Activated naive CD4-positive, alpha-beta T cell treated with anti-CD3 and anti-CD28 coated beads, Interleukin-2, amount 10 ng/mL, durations not matched to agents 7 days and 5 days (primary cell): ENCODE measurements at regions not wholly inside any gene's neighbourhood (a gene's known extent, or its start where the extent isn't known, plus 50 kb on each side); places are given as distances from the start of the nearest gene placed in this dataset.
"Not testable (repeated sequence)": the region's sequence is repeated elsewhere in the genome, so short reads cannot be mapped to it uniquely, and the experiment has no call there.

Experiments used
- CTCF ChIA-PET: fragments of 350-600 bp; sonication (Branson Sonifier 250); formaldehyde crosslinking; loops from one replicate; lab custom pipeline; 2021; ENCODE audit warnings: antibody characterized with exemption; lab: Charles Lee
- DNase-seq: peaks from one replicate; pipeline ENCODE4 v3.0.0-alpha.2; 2020
- H3K27ac Mint-ChIP-seq: one replicate; pipeline ENCODE4 v1.8.0; 2021; ENCODE audit warnings: mild to moderate bottlenecking, moderate library complexity, mixed read lengths
- H3K27me3 Mint-ChIP-seq: one replicate; pipeline ENCODE4 v1.8.0; 2021; ENCODE audit warnings: mild to moderate bottlenecking, mixed read lengths
- H3K36me3 Mint-ChIP-seq: one replicate; pipeline ENCODE4 v1.8.0; 2021; ENCODE audit warnings: mixed read lengths
- H3K4me1 Mint-ChIP-seq: one replicate; pipeline ENCODE4 v1.8.0; 2021; ENCODE audit warnings: mixed read lengths
- H3K4me3 Mint-ChIP-seq: one replicate; pipeline ENCODE4 v1.8.0; 2021; ENCODE audit warnings: mild to moderate bottlenecking, moderate library complexity, mixed read lengths
- H3K9me3 Mint-ChIP-seq: one replicate; pipeline ENCODE4 v1.8.0; 2021; ENCODE audit warnings: mixed read lengths

DNA sequence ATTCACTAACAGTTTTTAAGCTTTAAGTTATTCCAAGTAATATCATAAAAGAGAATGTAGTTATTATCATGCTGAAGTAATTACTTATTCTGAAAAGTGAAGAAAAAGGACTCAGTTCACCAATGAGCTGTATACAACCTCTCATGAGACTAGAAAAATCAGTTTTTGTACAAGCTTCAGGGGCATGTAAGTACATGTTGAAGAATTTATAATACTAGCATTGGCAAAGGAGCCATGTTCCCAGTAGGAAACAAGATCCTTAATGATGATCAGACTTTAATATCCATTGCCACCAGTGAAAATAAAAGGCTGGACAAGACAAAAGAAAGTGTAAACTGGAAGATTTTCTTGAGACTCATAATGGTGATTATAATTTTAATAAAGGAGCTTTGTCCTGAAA is 532.8 kb downstream of the PLOD2 start:
- Mint-ChIP-seq H3K36me3 (no peaks in the 10 kb centered on the region), H3K27ac (no peak overlapping the region)
- CTCF ChIA-PET, result no interaction called here

DNA sequence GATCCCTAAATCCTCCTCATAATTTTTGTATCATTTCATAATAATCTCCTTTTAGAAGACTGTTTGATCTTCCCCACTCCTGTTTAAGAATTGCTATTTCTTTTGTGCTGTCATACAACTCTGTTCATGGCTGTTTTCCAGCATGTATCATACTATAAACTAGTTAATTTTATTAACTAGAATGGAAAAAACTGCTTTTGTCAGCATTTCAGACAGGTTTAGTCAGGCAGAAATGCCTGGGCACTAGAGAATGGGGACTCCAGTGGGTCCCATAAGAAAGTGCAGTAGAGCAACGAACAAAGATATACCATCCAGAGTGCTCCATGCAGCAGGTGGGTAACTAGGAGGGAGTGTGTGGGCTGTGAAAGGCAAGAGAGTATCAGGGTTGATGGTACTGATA is 523.9 kb downstream of the PLOD2 start:
- no peak for DNase-seq
- Mint-ChIP-seq H3K27ac (no peak overlapping the region), H3K4me1 (no peaks in the 10 kb centered on the region), H3K4me3 (no peak overlapping the region), H3K27me3 (no peaks in the 10 kb centered on the region), H3K9me3 (peaks cover 10% of the 10 kb centered on the region), H3K36me3 (no peaks in the 10 kb centered on the region)
- CTCF ChIA-PET, result no interaction called here

More for the DNA sequence above, 532.8 kb downstream of the PLOD2 start:
- Mint-ChIP-seq H3K9me3 (peaks cover 17% of the 10 kb centered on the region), H3K4me1 (no peaks in the 10 kb centered on the region), H3K27me3 (no peaks in the 10 kb centered on the region), H3K4me3 (no peak overlapping the region)
- DNase-seq, result no peak

DNA sequence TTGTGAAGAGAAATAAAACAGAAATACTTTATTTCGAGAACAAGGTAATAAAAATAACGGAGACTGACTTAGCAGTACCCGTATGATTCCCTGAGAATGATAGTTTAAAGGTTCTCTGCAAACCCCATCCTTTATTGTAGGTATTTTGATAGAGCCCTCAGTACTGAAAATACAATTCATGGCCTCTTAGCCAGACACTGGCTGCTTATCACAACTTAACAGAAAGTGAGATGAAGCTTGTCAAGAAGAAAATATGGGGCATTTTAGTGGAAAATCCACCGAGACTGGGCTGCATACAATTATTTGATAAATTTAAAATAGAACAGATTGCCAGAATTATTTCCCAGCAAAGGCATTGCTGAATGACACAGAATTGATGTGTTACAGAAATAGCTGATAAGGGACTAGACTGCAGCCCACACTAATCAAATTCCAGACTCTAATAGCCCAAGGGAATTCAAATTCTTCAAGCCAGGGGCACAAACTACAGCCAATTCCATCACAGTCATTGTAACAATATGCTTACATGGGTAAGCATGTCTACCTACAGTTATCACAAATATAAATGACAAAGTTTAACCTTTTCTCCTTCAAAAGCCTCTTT is 521.9 kb downstream of the PLOD2 start:
- no peak overlapping the region for H3K27ac Mint-ChIP-seq
- no peaks in the 10 kb centered on the region for H3K27me3 Mint-ChIP-seq
- no peaks in the 10 kb centered on the region for H3K36me3 Mint-ChIP-seq
- H3K4me1 Mint-ChIP-seq, result no peaks in the 10 kb centered on the region
- CTCF ChIA-PET, result no interaction called here
- peaks cover 2% of the 10 kb centered on the region for H3K9me3 Mint-ChIP-seq
- DNase-seq, result no peak
- no peak overlapping the region for H3K4me3 Mint-ChIP-seq

DNA sequence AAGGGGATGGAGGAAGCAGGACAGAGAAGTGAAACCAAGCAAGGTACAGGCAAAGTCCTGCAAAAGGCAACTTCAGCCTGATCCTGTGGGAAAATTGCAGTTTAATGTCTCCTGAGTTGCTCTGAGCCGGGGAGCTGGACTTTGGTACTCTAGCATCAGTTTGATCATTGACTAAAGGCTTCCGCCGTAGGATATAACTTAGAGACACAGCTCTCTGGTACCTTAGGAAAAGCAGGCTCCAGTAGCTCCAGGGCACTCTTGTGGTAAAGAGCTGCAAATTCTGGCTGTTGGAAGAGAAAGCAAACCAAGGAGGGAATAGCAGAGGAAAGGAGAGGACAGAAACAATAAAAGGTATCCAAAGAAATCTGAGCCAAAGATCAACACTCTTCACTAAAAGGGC is 521.1 kb downstream of the PLOD2 start:
- no peaks in the 10 kb centered on the region for H3K4me1 Mint-ChIP-seq
- H3K27me3 Mint-ChIP-seq, result no peaks in the 10 kb centered on the region
- CTCF ChIA-PET, result no interaction called here
- H3K9me3 Mint-ChIP-seq, result peaks cover 2% of the 10 kb centered on the region
- no peak overlapping the region for H3K4me3 Mint-ChIP-seq
- no peak for DNase-seq
- no peak overlapping the region for H3K27ac Mint-ChIP-seq
- no peaks in the 10 kb centered on the region for H3K36me3 Mint-ChIP-seq

DNA sequence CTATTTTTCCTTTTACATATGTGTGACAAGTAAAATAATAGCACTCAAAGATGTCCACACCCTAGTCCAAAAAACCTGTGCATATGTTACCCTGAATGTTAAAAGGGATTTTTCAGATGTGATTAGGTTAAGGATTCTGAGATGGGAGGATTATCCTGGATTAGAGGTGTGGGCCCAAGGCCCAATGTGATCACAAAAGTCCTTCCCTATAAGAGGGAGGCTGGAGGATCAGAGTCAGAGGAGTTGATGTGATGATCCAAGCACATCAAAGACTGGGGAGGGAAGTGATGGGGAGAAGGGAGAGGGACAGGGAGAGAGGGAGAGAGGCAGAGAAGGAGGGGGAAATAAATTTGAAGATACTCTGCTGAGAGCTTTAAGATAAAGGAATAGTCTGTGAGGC is 512.6 kb downstream of the PLOD2 start:
- no peak for DNase-seq
- CTCF ChIA-PET, result no interaction called here
- peaks cover 4% of the 10 kb centered on the region for H3K9me3 Mint-ChIP-seq
- no peaks in the 10 kb centered on the region for H3K27me3 Mint-ChIP-seq
- no peaks in the 10 kb centered on the region for H3K36me3 Mint-ChIP-seq
- no peak overlapping the region for H3K4me3 Mint-ChIP-seq
- no peaks in the 10 kb centered on the region for H3K4me1 Mint-ChIP-seq
- no peak overlapping the region for H3K27ac Mint-ChIP-seq

DNA sequence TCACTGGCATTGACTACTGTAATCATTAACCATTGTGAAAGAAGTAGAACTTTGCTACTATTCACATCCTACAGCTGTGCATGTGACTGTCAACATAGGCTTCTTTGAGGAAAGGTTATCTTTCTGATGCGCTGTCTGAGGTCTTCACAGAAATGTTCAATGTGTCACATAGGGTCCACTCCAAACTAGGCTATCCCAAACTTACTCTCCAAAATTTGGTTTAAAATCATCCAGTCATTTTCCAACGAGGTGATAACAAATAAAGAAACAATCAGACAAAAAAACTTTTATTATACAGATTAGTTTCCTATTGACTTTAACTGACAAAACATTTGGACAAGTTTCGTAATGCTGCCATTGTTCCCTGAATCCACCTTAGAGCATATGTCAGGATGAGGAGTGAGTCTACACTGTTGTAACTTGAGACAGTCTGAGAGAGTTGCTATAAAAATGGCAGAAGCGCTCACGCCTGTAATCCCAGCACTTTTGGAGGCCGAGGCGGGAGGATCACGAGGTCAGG is 511.6 kb downstream of the PLOD2 start:
- CTCF ChIA-PET, result no interaction called here
- Mint-ChIP-seq H3K36me3 (no peaks in the 10 kb centered on the region), H3K27me3 (no peaks in the 10 kb centered on the region), H3K9me3 (peaks cover 4% of the 10 kb centered on the region), H3K4me1 (no peaks in the 10 kb centered on the region), H3K27ac (no peak overlapping the region), H3K4me3 (no peak overlapping the region)
- no peak for DNase-seq

DNA sequence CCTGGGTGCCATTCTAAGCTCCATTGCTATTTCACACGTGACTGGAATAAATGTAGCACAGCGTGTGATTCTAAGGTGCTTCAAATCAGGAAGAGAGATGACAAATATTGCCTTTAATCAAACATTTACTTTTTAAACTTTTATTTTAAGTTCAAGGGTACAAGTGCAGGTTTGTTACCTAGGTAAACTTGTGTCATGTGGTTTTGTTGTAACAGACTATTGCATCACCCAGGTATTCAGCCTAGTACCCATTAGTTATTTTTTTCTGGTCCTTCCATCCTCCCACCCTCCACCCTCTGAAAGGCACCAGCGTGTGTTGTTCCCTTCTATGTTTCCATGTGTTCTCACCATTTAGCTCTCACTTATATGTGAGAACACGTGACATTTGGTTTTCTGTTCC is 510.8 kb downstream of the PLOD2 start:
- Mint-ChIP-seq H3K4me3 (no peak overlapping the region), H3K9me3 (peaks cover 4% of the 10 kb centered on the region), H3K27me3 (no peaks in the 10 kb centered on the region), H3K4me1 (no peaks in the 10 kb centered on the region), H3K27ac (no peak overlapping the region), H3K36me3 (no peaks in the 10 kb centered on the region)
- CTCF ChIA-PET, result no interaction called here
- DNase-seq, result no peak

DNA sequence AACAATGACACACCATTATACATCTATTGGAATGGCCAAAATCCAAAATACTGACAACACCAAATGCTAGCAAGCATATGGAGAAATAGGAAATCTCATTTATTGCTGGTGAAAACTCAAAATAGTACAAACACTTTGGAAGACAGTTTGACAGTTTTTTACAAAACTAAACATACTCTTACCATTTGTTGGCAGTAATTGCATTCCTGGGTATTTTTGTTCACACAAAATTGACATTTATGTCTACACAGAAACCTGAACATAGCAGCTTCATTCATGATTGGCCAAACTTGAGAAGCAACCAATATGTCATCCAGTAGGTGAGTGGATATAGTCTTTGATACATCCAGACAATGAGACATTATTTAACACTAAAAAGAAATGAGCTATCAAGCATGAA is 489.9 kb downstream of the PLOD2 start:
- CTCF ChIA-PET, result no interaction called here
- peaks cover 3% of the 10 kb centered on the region for H3K9me3 Mint-ChIP-seq
- no peaks in the 10 kb centered on the region for H3K27me3 Mint-ChIP-seq
- no peak overlapping the region for H3K4me3 Mint-ChIP-seq
- H3K27ac Mint-ChIP-seq, result no peak overlapping the region
- no peaks in the 10 kb centered on the region for H3K4me1 Mint-ChIP-seq
- DNase-seq, result no peak
- no peaks in the 10 kb centered on the region for H3K36me3 Mint-ChIP-seq

DNA sequence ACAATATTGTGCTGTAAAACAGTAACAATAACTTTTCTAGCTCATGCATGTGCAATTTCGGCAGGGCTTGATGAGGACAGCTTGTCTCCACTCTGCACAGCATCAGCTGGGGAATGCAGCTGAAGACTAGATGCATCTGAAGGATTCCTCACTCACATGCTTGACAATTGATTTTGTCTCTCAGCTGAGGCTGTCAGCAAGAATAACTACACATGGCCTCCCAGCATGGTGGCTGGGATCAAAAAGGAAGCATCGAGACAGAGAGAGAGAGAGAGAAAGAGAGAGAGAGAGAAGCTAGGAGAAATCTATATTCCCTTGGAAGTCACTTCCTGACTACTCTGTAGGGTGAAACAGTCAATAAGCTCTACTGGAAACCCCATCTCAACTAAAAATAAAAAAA is 487.1 kb downstream of the PLOD2 start:
- no peaks in the 10 kb centered on the region for H3K4me1 Mint-ChIP-seq
- CTCF ChIA-PET, result no interaction called here
- no peaks in the 10 kb centered on the region for H3K27me3 Mint-ChIP-seq

DNA sequence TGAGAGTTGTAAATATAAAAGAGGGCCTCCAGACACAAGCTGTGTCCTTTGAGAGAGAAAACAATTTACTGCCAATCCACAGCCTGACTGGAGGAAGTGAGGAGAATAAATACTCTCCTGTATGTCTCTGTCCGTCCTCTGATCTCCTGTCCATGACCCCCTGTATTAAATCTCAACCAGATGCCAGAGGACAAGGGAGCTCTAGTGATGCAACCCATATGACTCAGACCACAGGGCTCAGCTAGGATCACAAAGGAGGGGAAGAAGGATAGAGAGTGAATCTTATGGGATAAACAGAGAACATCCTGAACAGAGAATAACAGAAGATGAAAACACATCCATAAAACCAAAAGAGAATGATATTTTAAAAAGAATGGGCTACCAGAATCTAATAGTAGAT is 482.6 kb downstream of the PLOD2 start:
- Mint-ChIP-seq H3K4me1 (no peaks in the 10 kb centered on the region), H3K9me3 (no peaks in the 10 kb centered on the region), H3K27ac (no peak overlapping the region), H3K36me3 (no peaks in the 10 kb centered on the region), H3K27me3 (no peaks in the 10 kb centered on the region), H3K4me3 (no peak overlapping the region)
- DNase-seq, result no peak
- CTCF ChIA-PET, result no interaction called here

More for the DNA sequence above, 487.1 kb downstream of the PLOD2 start:
- peaks cover 3% of the 10 kb centered on the region for H3K9me3 Mint-ChIP-seq
- no peaks in the 10 kb centered on the region for H3K36me3 Mint-ChIP-seq
- no peak overlapping the region for H3K27ac Mint-ChIP-seq
- DNase-seq, result no peak
- H3K4me3 Mint-ChIP-seq, result no peak overlapping the region

DNA sequence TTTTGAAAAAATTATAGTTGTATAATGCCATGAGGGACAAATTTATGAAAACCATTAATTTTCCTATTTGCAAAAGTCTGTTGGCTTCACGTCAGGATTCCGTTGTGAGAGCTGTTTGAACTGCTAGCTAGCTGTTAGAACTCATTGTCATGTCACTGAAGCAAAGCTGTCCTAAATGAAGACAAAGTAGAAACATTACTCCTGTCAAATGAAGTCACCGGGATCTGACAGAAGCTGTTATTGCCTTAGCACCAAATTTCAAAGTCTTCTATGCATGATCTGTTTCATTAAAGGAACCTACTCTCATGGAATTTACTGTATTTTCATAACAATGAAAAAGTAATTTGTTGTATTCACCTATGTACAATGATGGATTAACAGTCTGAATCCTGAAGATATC is 479.8 kb downstream of the PLOD2 start:
- no peaks in the 10 kb centered on the region for H3K36me3 Mint-ChIP-seq
- peaks cover 2% of the 10 kb centered on the region for H3K9me3 Mint-ChIP-seq
- CTCF ChIA-PET, result no interaction called here
- DNase-seq, result no peak
- H3K27me3 Mint-ChIP-seq, result no peaks in the 10 kb centered on the region
- no peak overlapping the region for H3K4me3 Mint-ChIP-seq
- H3K4me1 Mint-ChIP-seq, result no peaks in the 10 kb centered on the region
- H3K27ac Mint-ChIP-seq, result no peak overlapping the region

DNA sequence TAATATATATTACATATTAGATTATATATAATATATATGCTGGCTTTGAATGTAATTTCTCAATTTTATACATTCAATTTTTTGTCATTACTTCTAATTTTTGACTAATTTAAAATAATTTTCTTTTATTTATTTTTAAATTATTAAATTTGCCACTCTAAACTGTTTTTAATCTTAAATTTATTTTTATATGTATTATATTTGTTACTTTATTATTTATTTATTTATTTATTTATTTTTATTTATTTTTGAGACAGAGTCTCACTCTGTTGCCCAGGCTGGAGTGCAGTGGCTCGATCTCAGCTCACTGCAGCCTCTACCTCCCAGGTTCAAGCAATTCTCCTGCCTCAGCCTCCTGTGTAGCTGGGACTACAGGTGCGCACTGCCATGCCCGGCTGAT is 473.0 kb downstream of the PLOD2 start:
- H3K27ac Mint-ChIP-seq, DNase-seq, H3K27me3 Mint-ChIP-seq, H3K9me3 Mint-ChIP-seq, H3K4me3 Mint-ChIP-seq, H3K4me1 Mint-ChIP-seq, CTCF ChIA-PET, H3K36me3 Mint-ChIP-seq: not testable (repeated sequence)

DNA sequence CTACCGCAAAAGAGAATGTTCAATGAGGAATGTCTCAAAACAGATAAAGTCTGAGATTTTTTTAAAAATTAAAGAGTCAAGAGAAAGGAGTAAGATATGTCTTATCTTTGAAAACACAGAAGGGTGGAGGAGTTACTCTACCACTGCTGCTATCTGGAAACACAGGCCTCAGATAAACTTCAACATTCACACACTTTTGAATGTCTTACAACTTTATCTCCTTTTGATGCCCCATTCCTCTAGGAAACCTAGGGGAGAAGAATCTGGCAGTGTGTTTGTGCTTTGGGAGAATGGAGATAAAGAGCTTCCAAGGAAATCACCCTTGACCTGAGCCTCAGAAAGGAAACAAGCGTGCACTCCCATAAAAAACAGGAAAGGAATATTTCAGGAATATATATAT is 468.2 kb downstream of the PLOD2 start:
- no peak for DNase-seq
- no peaks in the 10 kb centered on the region for H3K36me3 Mint-ChIP-seq
- H3K4me1 Mint-ChIP-seq, result no peaks in the 10 kb centered on the region
- H3K27me3 Mint-ChIP-seq, result no peaks in the 10 kb centered on the region
- H3K9me3 Mint-ChIP-seq, result no peaks in the 10 kb centered on the region
- no peak overlapping the region for H3K27ac Mint-ChIP-seq
- CTCF ChIA-PET, result no interaction called here
- no peak overlapping the region for H3K4me3 Mint-ChIP-seq

DNA sequence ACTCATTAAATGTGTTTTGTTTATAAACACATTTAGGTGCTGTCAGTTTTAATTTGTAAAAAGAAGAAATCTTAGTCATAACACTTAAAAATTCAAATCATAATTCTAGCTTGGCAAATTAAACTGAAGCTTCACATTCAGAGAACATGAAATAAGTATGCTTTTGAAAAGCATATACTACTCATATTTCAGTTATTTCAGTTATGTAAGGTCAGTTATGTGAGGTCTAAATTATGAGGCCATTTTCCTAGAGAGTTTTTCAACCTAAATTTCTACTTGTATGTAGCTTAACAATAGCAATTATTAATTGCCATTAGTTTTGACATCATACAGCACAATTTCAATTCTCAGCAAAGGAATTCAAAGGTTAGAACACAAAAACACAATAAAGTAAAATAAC is 465.0 kb downstream of the PLOD2 start:
- no peaks in the 10 kb centered on the region for H3K9me3 Mint-ChIP-seq
- H3K4me1 Mint-ChIP-seq, result no peaks in the 10 kb centered on the region
- no peak for DNase-seq
- CTCF ChIA-PET, result no interaction called here
- H3K4me3 Mint-ChIP-seq, result no peak overlapping the region
- H3K36me3 Mint-ChIP-seq, result no peaks in the 10 kb centered on the region
- H3K27me3 Mint-ChIP-seq, result no peaks in the 10 kb centered on the region
- no peak overlapping the region for H3K27ac Mint-ChIP-seq

DNA sequence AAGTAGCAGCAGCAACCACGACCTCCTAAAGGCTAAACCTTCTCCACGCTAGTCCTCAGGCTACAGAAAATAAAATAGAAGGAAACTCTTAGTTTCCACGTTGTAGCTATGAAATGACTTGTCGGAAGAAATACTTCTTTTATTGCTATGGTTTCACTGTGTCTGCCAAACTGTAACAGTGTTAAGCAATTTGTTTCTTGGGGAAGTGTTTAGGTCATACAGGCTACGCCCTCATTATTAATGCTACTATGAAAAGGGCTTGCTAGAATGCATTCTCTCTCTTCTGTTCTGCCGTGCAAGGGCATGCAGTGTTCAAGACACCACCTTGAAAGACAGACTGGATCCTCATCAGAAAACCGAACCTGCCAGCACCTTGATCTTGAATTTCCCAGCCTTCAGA is 462.7 kb downstream of the PLOD2 start:
- H3K27ac Mint-ChIP-seq, result no peak overlapping the region
- H3K4me1 Mint-ChIP-seq, result no peaks in the 10 kb centered on the region
- DNase-seq, result no peak
- H3K36me3 Mint-ChIP-seq, result no peaks in the 10 kb centered on the region
- no peaks in the 10 kb centered on the region for H3K27me3 Mint-ChIP-seq
- CTCF ChIA-PET, result no interaction called here
- no peak overlapping the region for H3K4me3 Mint-ChIP-seq
- no peaks in the 10 kb centered on the region for H3K9me3 Mint-ChIP-seq

DNA sequence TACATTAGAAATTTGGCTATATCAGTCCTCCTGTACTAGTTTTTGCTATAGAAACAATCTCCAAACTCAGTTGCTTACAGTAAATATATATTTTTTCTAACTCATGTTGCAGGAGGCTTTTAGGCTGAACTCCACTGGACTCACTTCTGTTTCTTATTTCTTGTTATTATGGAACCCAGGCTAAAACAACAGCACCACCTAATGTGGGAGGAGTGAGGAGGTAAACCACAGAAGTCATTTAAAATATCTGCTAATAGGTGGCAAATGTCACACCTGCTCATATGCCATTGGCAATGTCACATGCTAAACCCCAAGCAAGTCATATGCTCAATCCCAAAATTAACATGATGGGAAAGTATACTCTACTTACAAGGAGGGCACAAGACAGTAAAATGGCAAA is 462.2 kb downstream of the PLOD2 start:
- no peak for DNase-seq
- no peaks in the 10 kb centered on the region for H3K4me1 Mint-ChIP-seq
- CTCF ChIA-PET, result no interaction called here
- H3K36me3 Mint-ChIP-seq, result no peaks in the 10 kb centered on the region
- no peaks in the 10 kb centered on the region for H3K9me3 Mint-ChIP-seq
- H3K4me3 Mint-ChIP-seq, result no peak overlapping the region
- no peaks in the 10 kb centered on the region for H3K27me3 Mint-ChIP-seq
- no peak overlapping the region for H3K27ac Mint-ChIP-seq
